HG02610 (cell line): ENCODE measurements at regions not wholly inside any gene's neighbourhood (a gene's known extent, or its start where the extent isn't known, plus 50 kb on each side); places are given as distances from the start of the nearest gene placed in this dataset.
"Not testable (repeated sequence)": the region's sequence is repeated elsewhere in the genome, so short reads cannot be mapped to it uniquely, and the experiment has no call there.

Source experiments
- ATAC-seq: cut with Tn5 transposase; IDR thresholded peaks from one replicate; pipeline ENCODE4 v1.9.1; 2021; ENCODE audit warnings: mild to moderate bottlenecking, moderate library complexity; ENCODE audit not compliant: unreplicated experiment

- ATAC-seq: peak; percentile 50
These were observed 199.5 kb upstream of the CAND1 start for GRCh38 chr12:67069451-67070306.

GRCh38 chr12:67070307-67070600 lies 198.9 kb upstream of the CAND1 start:
- no peak for ATAC-seq

GRCh38 chr12:67070604-67071003 lies 198.6 kb upstream of the CAND1 start:
- no peak for ATAC-seq

- not testable (repeated sequence) for ATAC-seq
These were observed 196.9 kb upstream of the CAND1 start for GRCh38 chr12:67072281-67072680.

DNA sequence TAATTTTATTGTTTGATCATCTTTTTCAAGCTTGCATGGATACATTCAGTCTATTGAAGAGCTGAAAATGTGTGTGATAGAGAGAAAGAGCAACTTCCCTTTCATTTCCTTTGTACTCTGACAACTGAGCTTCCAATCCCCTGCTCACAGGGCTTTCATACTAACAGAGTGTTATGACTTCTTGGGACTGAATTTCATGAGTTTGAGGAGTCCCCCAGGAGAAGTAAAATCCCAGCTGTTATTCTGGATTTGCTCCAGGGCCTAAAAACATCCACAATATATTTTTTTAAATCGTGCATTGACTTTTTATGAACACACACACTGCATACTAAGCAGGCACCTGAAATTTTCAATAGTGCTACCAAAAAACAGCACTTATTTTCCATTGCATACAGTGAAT lies 195.8 kb upstream of the CAND1 start:
- no peak for ATAC-seq

DNA sequence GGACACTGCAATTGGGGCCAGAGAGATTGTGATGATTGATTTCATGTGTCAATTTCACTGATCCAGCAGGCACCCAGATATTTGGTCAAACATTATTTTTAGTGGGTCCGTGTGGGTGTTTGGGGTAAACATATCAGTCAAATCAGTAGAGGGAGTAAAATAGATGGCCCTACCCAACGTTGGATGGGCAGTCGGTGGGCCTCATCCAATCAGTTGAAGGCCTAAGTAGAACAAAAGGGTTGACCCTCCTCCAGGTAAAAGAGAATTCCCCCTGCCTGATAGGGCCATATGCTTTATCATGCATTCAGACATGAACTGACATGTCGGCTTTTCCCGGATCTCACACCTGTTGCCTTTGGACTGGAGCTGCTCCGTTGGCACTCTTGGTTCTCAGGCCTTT lies 195.1 kb upstream of the CAND1 start:
- ATAC-seq: no peak

GRCh38 chr12:67077617-67078016 lies 191.5 kb upstream of the CAND1 start:
- no peak for ATAC-seq

DNA sequence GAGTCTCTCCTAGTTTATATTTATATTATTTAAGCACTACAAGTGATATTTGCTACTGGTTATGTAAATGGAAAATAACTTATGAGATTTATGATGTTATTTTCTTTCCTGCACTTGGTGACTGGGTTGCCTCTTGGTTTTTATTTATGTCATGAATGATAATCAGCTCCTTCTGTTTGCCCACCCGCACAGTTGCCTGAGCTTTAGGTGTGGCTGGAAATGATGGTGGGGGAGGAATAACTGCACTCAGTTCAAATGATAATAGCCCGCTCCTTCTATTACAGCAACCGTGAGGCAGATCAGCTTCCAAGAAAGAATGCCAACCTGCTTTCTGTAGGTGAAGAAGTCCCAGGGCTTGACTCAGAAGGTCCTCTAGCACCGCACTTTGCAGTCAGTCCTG lies 190.2 kb upstream of the CAND1 start:
- no peak for ATAC-seq

DNA sequence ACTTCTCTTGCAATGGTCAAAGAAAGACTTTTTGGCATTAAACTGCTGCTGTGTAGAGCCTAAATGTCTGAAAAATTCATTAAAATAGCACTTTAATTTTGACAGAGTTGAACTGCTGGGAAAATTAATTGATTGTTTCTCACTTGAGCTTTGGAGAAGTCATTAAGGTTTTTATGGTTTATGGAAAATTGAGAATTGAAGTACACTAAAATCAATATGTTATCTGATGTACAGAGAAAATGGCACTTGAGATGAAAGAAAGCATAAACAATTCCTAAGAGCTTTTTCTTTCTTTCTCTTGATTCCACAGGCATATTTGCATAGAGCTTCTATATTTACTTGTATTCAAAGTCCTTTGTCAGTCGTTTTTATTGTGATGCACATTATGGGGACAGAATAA lies 188.5 kb upstream of the CAND1 start:
- ATAC-seq: no peak

DNA sequence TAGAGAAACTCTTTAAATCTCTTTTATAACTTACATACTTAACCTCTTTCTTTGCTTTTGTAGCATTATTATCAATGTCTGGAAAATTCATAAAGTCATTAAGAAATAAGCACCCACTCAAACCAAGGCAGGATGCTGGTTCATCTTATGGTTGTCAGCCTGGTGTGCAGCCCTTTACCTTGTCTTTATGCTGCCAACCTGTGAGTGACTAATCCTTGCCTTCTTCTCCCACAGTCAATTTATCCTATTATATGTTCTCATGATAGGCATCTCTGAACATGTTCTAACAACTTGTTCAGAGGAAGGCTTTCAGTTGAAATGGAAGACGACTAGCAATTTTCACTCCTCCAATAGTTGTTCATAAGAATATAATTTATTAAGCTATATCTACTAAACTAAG lies 186.9 kb upstream of the CAND1 start:
- no peak for ATAC-seq

GRCh38 chr12:67085699-67086098 lies 183.5 kb upstream of the CAND1 start:
- no peak for ATAC-seq

DNA sequence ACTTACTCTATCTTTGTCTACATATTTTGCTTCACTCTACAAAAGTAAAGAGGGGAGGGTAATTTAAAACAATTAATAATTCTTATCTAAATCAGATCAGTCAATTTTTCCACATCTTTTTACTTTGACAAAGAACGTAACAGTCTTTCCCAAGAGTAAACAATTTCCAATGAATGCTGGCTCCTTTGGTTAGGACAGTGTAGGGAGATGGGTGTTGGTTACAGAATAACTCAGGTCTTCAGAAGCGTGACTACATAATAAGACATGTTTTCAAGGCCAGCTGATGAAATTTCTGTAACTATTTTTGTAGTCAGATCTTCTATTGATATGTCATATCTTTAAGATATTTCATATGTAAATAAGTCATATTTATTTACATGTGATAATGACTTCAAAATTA lies 183.0 kb upstream of the CAND1 start:
- ATAC-seq: no peak

GRCh38 chr12:67088401-67089118 lies 180.6 kb upstream of the CAND1 start:
- ATAC-seq: no peak

DNA sequence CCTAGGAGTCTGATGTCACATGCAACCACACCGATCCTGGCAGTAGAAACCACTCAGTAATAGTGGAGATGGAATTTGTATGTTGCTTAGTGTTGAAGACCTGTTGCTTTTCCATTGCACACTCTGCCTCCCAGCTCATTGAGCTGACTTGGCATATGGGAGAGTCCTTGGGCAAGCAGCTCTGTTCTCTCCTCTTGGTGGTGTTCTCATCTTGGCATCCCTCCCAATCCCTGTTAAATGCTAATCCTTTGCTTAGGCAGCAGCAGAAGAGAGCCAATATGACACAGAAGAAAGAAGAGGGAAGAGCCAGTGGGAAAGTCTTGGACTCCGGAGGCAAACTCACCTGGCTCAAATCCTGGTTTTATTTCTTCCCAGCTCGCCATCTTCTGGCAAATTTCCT lies 178.0 kb upstream of the CAND1 start:
- ATAC-seq: no peak

GRCh38 chr12:67091678-67092077 lies 177.5 kb upstream of the CAND1 start:
- ATAC-seq: no peak

DNA sequence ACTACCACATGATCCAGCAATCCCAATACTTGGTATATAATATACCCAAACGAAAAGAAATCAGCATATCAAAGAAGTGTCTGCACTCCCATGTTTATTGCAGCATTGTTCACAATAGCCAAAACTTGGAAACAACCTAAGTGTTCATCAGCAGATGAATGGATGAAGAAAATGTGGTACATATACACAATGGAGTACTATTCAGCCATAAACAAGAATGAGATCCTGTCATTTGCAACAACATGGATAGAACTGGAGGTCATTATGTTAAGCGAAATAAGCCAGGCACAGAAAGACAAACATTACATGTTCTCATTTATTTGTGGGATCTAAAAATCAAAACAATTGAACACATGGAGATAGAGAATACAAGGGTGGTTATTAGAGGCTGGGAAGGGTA lies 176.2 kb upstream of the CAND1 start:
- not testable (repeated sequence) for ATAC-seq

DNA sequence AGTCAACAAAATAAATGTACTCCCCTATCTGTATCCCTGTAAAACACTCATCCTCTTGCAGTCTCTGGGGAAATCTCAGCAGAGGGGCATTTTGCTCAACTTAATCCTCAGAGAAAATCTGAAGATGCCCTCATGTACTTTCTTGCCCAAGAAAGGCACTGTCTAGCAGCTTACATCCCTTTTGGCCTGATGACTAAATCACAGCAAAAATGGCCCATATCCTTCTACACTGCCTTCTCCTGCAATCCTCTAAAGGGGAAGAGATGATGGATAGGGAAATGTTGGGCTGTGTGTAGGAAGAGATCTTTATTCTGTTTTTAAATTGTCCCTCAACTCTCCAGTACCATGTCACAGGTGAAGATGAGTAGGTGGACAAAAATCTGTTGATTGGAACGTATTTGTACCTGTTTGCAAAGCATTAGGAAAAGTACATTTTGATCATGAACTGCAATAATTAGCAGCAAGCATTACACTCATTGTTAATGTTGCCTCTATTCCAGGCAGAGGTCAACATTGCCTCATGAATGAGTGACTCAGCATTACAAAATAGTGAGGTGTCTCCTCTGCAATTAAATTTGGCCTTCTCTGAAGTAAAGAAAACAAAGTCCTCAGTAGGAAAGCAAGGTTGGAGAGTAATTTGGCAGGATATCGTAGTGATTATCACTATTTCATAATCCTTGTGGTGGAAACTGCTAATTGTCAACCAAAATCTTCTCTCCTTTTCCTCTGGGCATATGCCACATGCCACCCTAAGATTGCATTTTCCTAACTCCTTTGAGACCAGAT lies 172.4 kb upstream of the CAND1 start:
- no peak for ATAC-seq

GRCh38 chr12:67099858-67100257 lies 169.3 kb upstream of the CAND1 start:
- ATAC-seq: no peak

DNA sequence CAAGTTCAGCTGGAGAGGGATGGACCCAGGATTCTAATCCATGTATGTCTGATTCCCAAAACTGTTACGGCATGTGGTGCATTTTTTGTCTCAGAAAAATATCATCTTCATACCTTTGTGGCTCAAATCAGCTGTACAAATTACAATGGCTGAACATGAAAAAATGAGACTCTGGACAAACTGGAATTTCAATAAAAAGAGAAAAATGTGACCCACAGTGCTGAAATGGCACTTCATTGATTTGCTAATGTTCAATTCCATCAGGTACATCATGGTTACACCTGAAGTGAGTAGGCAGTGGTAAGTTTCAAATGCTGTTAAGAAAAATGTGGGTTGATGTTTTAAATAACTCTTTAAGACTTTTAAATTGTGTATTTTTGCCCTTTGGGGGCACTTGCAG lies 165.6 kb upstream of the CAND1 start:
- no peak for ATAC-seq

- no peak for ATAC-seq
These were observed 161.9 kb upstream of the CAND1 start for GRCh38 chr12:67107235-67107634.

GRCh38 chr12:67107751-67108269 lies 161.3 kb upstream of the CAND1 start:
- no peak for ATAC-seq

DNA sequence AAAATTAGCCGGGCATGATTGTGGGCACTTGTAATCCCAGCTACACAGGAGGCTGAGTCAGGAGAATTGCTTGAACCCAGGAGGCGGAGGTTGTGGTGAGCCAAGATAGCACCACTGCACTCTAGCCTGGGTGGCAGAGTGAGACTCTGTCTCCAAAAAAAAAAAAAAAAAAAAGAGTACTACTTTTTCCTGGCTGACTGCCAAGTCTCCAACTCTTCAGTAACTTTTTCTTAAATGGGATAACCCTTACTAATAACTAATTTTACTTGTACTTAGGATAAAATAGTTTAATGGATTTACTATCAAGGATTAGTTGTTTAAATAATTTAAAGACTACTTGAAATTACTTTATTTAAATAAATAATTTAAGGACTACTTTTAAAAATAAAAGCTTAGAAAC lies 158.8 kb upstream of the CAND1 start:
- not testable (repeated sequence) for ATAC-seq
